Keratinocyte (primary cell): ENCODE measurements at regions not wholly inside any gene's neighbourhood (a gene's known extent, or its start where the extent isn't known, plus 50 kb on each side); places are given as distances from the start of the nearest gene placed in this dataset.

Source experiments
- DNase-seq: peaks from one replicate; pipeline ENCODE4 v3.0.0-alpha.2; 2011; ENCODE audit warnings: low read depth, missing footprints, low spot score
- FAIRE-seq: peaks from 2 replicates; lab custom pipeline; 2011; peaks lifted over from hg19 to GRCh38; lab: Jason Lieb, UNC
- H2AFZ ChIP-seq: 2 replicates; pipeline ENCODE4 v1.6.0; 2012; ENCODE audit warnings: low read length, control low read depth, inconsistent platforms; ENCODE audit not compliant: control insufficient read depth
- H3K27ac ChIP-seq: 2 replicates; pipeline ENCODE4 v1.5.1; 2011; ENCODE audit warnings: low read length; ENCODE audit not compliant: control insufficient read depth, insufficient read depth
- H3K27me3 ChIP-seq: 3 replicates; pipeline ENCODE4 v1.6.0; 2011; ENCODE audit warnings: low read length; ENCODE audit not compliant: control insufficient read depth, insufficient read depth; ENCODE audit errors: extremely low read depth
- H3K36me3 ChIP-seq, 2 experiments: 2 replicates in 1 of 2; 3 replicates in 1 of 2; pipeline ENCODE4 v1.5.1; 2011; ENCODE audit warnings: low read length in 2 of 2, mild to moderate bottlenecking in 1 of 2; ENCODE audit not compliant: control insufficient read depth in 2 of 2, insufficient read depth in 2 of 2; ENCODE audit errors: extremely low read depth in 1 of 2
- H3K4me1 ChIP-seq: 3 replicates; pipeline ENCODE4 v1.5.1; 2011; ENCODE audit warnings: low read length; ENCODE audit not compliant: control insufficient read depth, insufficient read depth; ENCODE audit errors: extremely low read depth
- H3K4me2 ChIP-seq: 3 replicates; pipeline ENCODE4 v1.6.0; 2011; ENCODE audit warnings: low read depth, low read length; ENCODE audit not compliant: control insufficient read depth, insufficient read depth; ENCODE audit errors: extremely low read depth
- H3K4me3 ChIP-seq, 3 experiments: fragments of 200-600 bp in 1 of 3; sonication (generic) in 1 of 3; 2 replicates in 2 of 3; 3 replicates in 1 of 3; pipeline ENCODE4 v1.5.1; 2011 to 2016; ENCODE audit warnings: low read length in 3 of 3, mild to moderate bottlenecking in 3 of 3, control low read depth in 2 of 3, inconsistent platforms in 1 of 3, low read depth in 1 of 3, mixed read lengths in 1 of 3, mixed run types in 1 of 3, moderate library complexity in 1 of 3; ENCODE audit not compliant: control insufficient read depth in 2 of 3, insufficient read depth in 2 of 3; ENCODE audit errors: extremely low read depth in 1 of 3
- H3K79me2 ChIP-seq: 2 replicates; pipeline ENCODE4 v1.6.0; 2012; ENCODE audit warnings: low read length; ENCODE audit not compliant: control insufficient read depth, insufficient read depth
- H3K9ac ChIP-seq: 3 replicates; pipeline ENCODE4 v1.6.0; 2011; ENCODE audit warnings: low read length; ENCODE audit not compliant: control insufficient read depth, insufficient read depth; ENCODE audit errors: extremely low read depth
- H3K9me1 ChIP-seq: 3 replicates; pipeline ENCODE4 v1.6.0; 2011; ENCODE audit warnings: low read length; ENCODE audit not compliant: control insufficient read depth, insufficient read depth; ENCODE audit errors: extremely low read depth
- H3K9me3 ChIP-seq: 2 replicates; pipeline ENCODE4 v1.5.1; 2012; ENCODE audit warnings: low read depth, low read length; ENCODE audit not compliant: control insufficient read depth
- H4K20me1 ChIP-seq: 3 replicates; pipeline ENCODE4 v1.6.0; 2011; ENCODE audit warnings: low read length; ENCODE audit not compliant: control insufficient read depth, insufficient read depth; ENCODE audit errors: extremely low read depth
- CTCF ChIP-seq, 3 experiments: IDR thresholded peaks in 1 of 3; conservative IDR thresholded peaks in 1 of 3; optimal IDR thresholded peaks in 1 of 3; 2 replicates in 2 of 3; 3 replicates in 1 of 3; pipeline versions ENCODE3 to v1.5.1; 2011; ENCODE audit warnings: low read length in 3 of 3, mild to moderate bottlenecking in 3 of 3, moderate library complexity in 2 of 3, control low read depth in 1 of 3, inconsistent platforms in 1 of 3; ENCODE audit not compliant: insufficient read depth in 2 of 3; ENCODE audit errors: extremely low read depth in 1 of 3
- EZH2 ChIP-seq: IDR thresholded peaks from one replicate; pipeline ENCODE4 v1.6.1; 2012; ENCODE audit warnings: inconsistent platforms, mild to moderate bottlenecking, low read length, moderate library complexity
- dilution Hi-C: fragments of 300-500 bp; cut with MboI; formaldehyde crosslinking; loops from one replicate; pipeline ENCODE4 v1.7.0; 2020; ENCODE audit warnings: low sequenced_read_pairs; ENCODE audit not compliant: extremely low pct_ligation_motif_present

DNA sequence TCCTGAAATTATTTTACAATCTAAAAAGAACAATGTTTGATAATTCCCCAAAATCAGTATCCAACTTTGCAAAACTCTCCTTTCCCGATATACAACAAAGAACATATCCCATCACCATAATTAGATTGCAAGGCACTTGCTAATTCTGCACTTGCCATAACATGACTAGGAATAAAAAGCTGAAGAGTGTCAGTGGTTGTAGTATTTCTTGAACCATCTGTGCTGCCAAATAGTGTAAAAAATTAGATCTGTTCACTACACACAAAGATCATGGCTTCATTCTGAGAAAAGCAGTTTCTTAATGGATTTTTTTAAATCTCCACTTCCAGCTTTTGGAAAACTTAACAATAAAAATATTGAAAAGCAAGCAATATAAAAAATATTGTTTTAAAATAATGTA is 259.5 kb upstream of the FAM174A start:
- no peak for TF ChIP-seq EZH2
- no peak for TF ChIP-seq CTCF (optimal IDR thresholded peaks at IDR 0.05 in 1 of 3, IDR thresholded peaks at IDR 0.05 in 1 of 3, conservative IDR thresholded peaks at IDR 0.05 in 1 of 3; ENCODE audit: extremely low read depth in 1 of 3, insufficient read depth in 2 of 3, low read length in 3 of 3)
- Histone ChIP-seq H3K4me3 (no peak overlapping the region), H3K27ac (no peak overlapping the region), H3K4me1 (no peaks in the 10 kb centered on the region), H3K27me3 (no peaks in the 10 kb centered on the region), H3K36me3 (no peaks in the 10 kb centered on the region), H2AFZ (no peak overlapping the region), H4K20me1 (no peaks in the 10 kb centered on the region), H3K9me1 (no peaks in the 10 kb centered on the region), H3K9me3 (no peaks in the 10 kb centered on the region), H3K9ac (no peak overlapping the region), H3K79me2 (no peaks in the 10 kb centered on the region), H3K4me2 (no peak overlapping the region)
- DNase-seq (no peak), FAIRE-seq (no peak)
- dilution Hi-C loops, result no loop called here

DNA sequence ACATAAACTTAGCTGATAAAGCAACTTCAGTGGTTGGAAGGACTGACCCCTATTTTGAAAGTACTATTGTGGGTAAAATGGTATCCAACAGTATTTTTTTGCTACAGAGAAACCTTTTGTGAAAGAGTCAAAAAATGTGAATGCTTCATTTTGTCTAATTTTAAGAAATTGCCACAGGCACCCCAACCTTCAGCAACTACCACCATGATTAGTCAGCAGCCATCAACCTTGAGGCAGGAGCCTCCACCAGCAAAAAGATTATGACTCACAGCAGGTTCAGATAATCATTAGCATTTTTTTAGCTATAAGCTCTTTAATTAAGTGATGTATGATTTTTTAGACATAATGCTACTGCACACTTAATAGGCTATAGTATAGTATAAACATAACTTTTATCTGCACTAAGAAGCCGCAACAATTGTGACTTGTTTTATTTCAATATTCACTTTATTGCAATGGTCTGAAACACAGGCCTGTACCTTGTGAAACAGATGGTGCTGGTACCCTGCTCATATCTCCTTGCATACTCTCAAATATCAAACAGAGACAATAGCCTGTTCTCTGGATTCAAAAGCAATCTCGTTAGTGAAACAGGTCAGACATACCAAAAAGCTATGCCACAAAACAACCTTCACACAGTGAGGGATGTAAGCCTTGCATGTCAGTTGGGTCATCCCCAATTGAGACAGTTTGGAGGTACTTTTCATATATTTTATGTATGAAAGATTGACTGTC is 261.2 kb upstream of the FAM174A start:
- Histone ChIP-seq H2AFZ (no peak overlapping the region), H3K27ac (no peak overlapping the region), H3K9me1 (no peaks in the 10 kb centered on the region), H3K9me3 (no peaks in the 10 kb centered on the region), H3K9ac (no peak overlapping the region), H3K27me3 (no peaks in the 10 kb centered on the region), H3K36me3 (no peaks in the 10 kb centered on the region), H3K4me3 (no peak overlapping the region), H3K4me1 (peaks cover 3% of the 10 kb centered on the region), H3K79me2 (no peaks in the 10 kb centered on the region), H3K4me2 (no peak overlapping the region), H4K20me1 (no peaks in the 10 kb centered on the region)
- FAIRE-seq (peak; percentile 39), DNase-seq (no peak)
- no peak for TF ChIP-seq CTCF (optimal IDR thresholded peaks at IDR 0.05 in 1 of 3, IDR thresholded peaks at IDR 0.05 in 1 of 3, conservative IDR thresholded peaks at IDR 0.05 in 1 of 3; ENCODE audit: extremely low read depth in 1 of 3, insufficient read depth in 2 of 3, low read length in 3 of 3)
- no peak for TF ChIP-seq EZH2
- dilution Hi-C loops, result no loop called here
